ENCODE measurements at regions not wholly inside any gene's neighbourhood (a gene's known extent, or its start where the extent isn't known, plus 50 kb on each side); places are given as distances from the start of the nearest gene placed in this dataset.

DNA sequence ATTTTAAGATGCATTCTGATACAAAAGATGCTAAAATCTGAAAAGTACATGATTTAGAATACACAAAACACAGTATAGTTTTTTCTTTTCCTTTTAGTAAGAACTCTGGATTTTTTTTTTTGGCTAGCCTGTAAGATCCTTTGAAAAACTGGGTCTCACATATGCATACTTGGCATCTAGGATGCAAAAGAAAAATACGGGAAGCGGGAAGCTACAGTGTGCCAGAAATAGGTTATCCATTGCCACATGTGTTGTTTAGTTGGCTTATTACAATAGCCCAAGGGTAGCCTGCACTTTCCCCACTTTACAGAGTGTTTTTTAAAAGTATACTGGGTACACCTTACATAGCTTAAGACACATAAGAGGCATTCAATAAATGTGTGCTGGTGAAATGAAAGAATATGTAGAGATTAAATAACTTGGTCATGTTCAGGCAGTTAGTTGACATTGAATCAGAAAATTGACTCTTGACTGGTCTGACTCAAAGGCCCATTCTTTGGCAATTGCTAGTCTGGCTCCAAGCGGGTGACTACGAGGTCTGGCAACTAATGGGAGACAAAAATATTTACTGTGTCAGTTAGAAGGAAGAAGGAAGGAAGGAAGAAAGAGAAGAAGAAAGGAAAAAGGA, 286.8 kb upstream of the TRIB2 start:
- no peak for DNase-seq (ENCODE audit: low read depth in 3 of 3, low spot score in 2 of 3)

GRCh38 chr2:12430407-12431133, 286.2 kb upstream of the TRIB2 start:
- DNase-seq (ENCODE audit: low read depth in 3 of 3, low spot score in 2 of 3), result no peak

GRCh38 chr2:12432985-12433625, 283.6 kb upstream of the TRIB2 start:
- DNase-seq (ENCODE audit: low read depth in 3 of 3, low spot score in 2 of 3), result no peak

GRCh38 chr2:12433626-12433990, 283.1 kb upstream of the TRIB2 start:
- DNase-seq (ENCODE audit: low read depth in 3 of 3, low spot score in 2 of 3), result no peak

- no peak for DNase-seq (ENCODE audit: low read depth in 3 of 3, low spot score in 2 of 3)
These were observed 282.1 kb upstream of the TRIB2 start for GRCh38 chr2:12434630-12435098.

DNA sequence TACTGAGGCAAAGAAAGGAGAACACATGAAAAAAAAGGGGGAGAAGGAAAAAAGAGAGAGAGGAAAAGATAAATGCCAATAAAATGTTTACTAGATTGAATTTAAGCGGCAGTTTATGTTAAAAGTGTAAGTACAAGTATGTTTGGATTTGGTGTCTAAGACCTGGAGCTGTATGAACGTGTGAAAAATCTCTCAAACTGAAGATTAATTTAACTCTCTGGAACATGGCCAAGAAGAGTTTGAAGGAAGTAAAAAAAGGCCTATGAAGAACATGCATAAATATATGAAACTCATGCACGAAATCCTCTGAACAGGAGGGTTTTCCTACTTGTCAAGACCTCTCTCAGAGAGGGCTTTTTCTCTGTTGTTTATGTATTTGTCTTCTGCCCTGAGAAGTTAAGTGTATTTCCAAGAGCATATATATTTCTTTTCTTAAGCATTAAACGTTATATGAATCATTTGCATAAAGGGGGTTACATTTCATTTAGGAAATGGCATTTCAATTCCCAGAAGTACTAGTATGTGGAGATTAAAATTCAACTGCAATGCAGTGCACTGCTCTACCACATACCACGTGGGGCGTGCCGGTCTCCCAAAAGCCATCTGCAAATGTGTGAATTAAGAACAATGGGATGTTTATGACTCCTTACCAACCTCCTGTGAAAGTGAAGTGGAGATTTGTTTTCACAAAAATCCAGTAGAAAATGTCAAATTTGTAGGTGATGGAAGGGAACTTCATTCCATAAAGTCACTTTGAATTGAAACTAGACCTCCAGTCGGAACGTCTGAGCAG, 281.1 kb upstream of the TRIB2 start:
- DNase-seq (ENCODE audit: low read depth in 3 of 3, low spot score in 2 of 3), result no peak

DNA sequence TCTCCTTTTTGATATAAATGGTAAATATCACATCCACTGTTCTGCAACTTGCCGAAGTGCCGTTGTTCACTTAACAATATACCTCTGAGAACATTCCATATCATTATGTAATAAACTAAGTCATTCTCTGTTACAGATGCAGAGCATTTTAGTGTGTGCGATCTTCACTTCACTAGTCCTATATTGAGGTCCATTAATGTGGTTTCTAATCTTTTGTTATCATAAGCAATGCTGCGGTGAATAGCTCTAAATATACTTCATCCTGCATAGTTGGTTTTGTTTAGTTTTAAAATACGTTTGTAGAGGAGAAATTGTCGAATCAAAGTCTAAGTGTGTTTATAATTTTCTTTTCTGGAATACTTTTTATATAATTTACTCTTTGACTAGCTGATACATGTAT, 280.3 kb upstream of the TRIB2 start:
- no peak for DNase-seq (ENCODE audit: low read depth in 3 of 3, low spot score in 2 of 3)

DNA sequence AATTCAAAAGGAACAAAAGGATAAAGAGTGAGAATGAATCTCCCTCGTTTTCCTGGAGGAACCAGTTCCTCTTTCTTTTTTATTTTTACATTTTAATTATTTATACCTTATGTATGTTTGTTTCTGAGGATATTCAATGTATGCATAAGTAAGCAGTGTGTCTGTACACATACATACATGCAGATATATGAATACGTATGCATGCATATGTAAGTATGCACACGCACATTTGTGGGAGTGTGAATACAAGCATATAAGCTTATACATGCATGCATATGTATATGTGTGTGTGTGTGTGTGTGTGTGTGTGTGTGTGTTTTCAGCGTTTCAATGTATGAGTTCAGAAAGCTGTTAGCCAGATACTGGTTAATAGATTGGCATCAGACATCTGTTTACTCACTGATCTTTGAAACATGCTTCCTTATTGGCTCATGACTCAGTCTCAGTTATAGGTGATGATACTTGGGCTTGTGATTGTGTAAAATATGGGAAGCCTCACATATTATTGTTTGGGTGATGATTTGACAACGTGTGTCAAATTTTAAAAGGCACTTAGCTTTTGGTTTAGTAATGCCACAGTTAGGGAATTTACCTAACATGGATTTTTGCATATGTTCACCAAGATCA, 279.7 kb upstream of the TRIB2 start:
- DNase-seq (ENCODE audit: low read depth in 3 of 3, low spot score in 2 of 3), result no peak

GRCh38 chr2:12440731-12441130, 276.0 kb upstream of the TRIB2 start:
- DNase-seq (ENCODE audit: low read depth in 3 of 3, low spot score in 2 of 3), result no peak

GRCh38 chr2:12441750-12442475, 274.8 kb upstream of the TRIB2 start:
- no peak for DNase-seq (ENCODE audit: low read depth in 3 of 3, low spot score in 2 of 3)

DNA sequence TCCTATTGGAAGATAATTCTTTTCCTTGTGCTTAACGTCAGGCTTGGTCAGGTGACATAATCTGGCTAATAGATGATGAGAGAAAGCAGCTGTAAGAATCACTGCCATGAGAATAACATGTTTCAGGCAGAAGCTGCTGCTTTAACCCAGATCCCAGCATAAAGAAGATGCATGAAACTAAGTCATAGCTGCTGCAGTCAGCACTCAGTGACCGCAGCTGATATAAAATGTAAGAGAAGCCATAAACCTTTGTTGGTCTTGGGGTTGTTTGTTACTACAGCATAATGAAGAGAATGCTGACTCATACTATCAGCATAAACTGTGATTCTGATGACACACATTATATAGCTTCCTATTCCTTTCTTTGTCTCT, 274.3 kb upstream of the TRIB2 start:
- no peak for DNase-seq (ENCODE audit: low read depth in 3 of 3, low spot score in 2 of 3)

GRCh38 chr2:12448846-12449505, 267.8 kb upstream of the TRIB2 start:
- DNase-seq (ENCODE audit: low read depth in 3 of 3, low spot score in 2 of 3), result no peak

DNA sequence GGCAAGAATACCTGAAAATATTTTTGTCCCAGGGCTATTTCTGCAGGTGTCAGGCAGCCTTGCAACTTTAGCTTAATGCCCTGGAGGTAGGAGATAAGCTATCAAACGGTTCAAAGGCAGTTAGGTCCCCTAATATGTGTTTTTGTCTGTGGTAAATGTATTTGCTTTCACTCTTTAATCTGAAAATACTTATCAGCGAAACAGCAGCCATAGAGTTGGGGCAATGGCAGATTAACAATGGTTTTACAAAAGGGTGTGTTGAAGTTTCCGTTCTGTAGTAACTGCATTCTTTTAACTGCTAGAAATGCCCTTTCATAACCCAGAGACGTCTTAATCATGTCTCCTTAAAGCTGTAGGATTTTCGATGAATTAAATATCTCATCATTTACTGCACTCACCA, 265.0 kb upstream of the TRIB2 start:
- no peak for DNase-seq (ENCODE audit: low read depth in 3 of 3, low spot score in 2 of 3)

DNA sequence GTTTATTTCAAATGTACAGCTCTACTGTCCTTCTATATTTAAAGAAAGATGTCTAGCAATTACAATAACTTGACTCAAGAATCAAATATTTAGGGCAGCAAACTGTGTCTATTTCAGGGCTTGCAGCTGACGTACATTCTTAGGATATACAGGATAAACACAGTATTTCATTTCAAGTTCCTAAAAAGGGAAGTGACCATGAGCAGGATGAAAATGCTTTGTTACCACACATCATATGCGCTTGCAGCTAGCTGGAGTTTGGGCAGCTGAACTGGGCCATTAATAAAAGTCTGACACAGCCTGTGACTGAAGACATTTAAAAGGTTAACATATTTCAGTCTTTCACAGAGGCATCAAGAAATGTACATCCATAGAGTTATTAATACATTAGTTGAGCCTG, 264.6 kb upstream of the TRIB2 start:
- DNase-seq (ENCODE audit: low read depth in 3 of 3, low spot score in 2 of 3), result no peak

GRCh38 chr2:12453731-12454130, 263.0 kb upstream of the TRIB2 start:
- no peak for DNase-seq (ENCODE audit: low read depth in 3 of 3, low spot score in 2 of 3)

GRCh38 chr2:12455661-12456060, 261.1 kb upstream of the TRIB2 start:
- DNase-seq (ENCODE audit: low read depth in 3 of 3, low spot score in 2 of 3), result no peak

- no peak for DNase-seq (ENCODE audit: low read depth in 3 of 3, low spot score in 2 of 3)
These were observed 260.2 kb upstream of the TRIB2 start for GRCh38 chr2:12456293-12457106.

DNA sequence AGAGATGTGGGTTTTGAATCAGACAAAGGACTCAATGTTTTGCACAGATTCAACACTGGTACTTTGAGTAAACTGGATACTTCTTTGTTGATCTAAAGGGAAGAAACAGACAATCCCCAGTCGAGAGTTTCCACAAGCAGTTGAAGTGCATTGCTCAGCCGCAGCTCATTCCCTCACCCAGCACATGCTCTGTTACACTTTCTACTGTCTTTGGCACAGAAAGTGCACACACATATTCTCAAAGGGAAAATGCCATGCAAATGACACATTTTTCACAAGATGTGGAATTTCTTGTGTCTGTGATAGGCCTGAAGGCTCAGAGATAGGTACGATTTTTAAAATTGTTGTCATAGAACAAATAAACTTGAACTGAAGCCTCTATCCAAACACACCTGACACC, 258.9 kb upstream of the TRIB2 start:
- no peak for DNase-seq (ENCODE audit: low read depth in 3 of 3, low spot score in 2 of 3)

DNA sequence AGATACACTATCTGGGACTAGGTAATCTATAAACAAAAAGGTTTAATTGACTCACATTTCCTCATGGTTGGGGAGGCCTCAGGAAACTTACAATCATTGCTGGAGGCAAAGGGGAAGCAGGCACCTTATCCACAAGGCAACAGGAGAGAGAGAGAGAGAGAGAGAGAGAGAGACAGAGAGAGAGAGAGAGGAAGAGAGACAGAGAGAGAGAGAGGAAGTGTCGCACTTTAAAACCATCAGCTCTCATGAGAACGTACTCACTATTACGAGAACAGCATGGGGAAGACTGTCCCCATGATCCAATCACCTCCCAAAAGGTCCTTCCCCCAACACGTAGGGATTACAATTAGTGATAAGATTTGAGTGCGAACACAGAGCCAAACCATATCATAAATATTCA, 253.5 kb upstream of the TRIB2 start:
- DNase-seq (ENCODE audit: low read depth in 3 of 3, low spot score in 2 of 3), result no peak

All from right renal cortex interstitium (tissue), 3 donors.